GM19467 (cell line): ENCODE measurements at regions not wholly inside any gene's neighbourhood (a gene's known extent, or its start where the extent isn't known, plus 50 kb on each side); places are given as distances from the start of the nearest gene placed in this dataset.
"Not testable (repeated sequence)": the region's sequence is repeated elsewhere in the genome, so short reads cannot be mapped to it uniquely, and the experiment has no call there.

Experiments
- ATAC-seq: cut with Tn5 transposase; IDR thresholded peaks from one replicate; pipeline ENCODE4 v1.9.1; 2021; ENCODE audit warnings: mild to moderate bottlenecking, moderate library complexity; ENCODE audit not compliant: unreplicated experiment

DNA sequence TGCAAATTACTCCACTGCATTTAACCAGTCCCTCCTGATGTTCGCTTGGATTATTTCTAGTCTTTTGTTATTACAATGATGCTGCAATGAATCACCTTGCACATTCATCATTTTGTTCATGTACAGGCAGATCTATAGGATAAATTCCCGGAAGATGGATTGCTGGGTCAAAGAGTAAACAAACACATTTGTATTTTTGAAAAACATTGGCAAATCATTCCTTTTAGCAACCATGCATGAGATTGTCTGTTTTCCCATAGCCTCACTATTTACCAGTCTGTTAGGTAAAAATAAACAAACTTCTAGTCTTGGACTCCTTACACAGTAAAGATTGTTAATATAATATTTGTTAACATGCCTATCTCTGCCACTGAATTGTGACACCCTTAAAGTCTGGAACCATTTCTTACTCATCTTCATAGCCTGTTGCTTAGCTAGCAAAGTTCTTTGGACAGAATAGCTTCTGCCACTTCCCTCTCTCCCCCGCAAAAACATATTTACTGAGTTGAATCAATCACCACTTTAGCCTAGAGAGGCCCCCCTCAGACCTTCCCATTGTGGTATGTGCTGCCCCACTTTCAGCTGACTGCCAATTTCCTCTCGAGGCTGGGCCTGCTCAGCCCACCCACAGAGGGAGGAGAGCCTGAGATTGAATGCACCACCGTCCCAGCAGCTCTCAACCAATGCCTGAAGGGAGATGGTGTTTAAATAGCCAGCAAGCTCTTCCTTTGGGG, 108.4 kb upstream of the ATXN3L start:
- no peak for ATAC-seq

DNA sequence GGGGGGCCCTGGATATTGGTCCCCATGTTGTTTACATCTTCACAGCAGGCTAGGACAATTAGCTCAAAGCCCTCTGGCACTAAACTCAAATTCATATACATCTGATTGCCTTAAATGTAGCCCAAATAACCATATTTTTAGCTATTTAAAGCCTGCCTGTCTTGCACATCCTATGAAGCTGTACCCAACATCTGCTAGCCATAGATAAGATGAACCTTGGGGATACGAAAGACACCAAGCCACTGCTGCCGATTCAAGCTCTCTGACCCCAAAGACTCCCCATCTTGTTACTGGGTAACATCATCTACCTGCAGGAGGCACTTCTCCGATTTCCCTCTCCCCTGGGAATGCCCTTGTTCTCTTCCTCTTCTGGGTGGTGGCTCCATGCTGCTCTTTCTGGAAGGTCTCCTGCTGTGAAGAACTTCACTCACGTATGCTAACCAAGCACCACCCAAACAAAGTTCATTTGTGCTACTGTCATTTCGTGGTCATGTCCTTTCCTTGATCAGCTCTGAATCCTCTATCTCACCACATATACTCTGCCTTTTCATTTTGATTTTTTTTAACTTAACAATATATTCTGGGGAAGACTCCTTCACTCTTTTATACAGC, 107.7 kb upstream of the ATXN3L start:
- no peak for ATAC-seq

DNA sequence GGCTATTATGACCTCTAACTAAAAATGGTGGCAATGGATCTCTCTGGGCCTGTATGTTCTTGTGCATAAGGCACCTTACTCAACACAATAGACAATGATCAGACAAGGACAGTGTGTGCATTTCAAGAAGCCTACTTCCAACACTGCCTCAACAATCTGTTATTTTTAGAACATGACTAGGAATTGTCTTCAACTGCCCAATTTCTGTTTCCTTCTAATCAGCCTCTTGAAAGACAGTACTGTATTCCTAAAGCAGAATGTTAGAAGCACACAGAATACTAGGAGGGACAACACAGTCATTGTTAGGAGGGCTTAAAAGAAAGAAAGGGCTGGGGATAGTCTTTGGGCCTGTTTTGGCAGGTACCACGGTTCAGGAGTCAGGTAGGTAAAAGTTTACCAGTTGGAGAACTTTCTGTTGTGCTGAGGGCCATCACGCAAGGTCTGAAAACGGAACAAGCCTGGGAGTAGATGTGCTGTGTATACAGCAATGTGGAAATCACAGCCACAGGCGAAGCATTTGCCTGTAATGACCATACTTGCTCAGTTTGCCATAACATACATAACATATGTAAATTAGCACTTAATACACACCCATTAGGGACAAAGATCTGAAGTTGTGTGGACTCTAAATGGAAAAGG, 100.8 kb upstream of the ATXN3L start:
- no peak for ATAC-seq

DNA sequence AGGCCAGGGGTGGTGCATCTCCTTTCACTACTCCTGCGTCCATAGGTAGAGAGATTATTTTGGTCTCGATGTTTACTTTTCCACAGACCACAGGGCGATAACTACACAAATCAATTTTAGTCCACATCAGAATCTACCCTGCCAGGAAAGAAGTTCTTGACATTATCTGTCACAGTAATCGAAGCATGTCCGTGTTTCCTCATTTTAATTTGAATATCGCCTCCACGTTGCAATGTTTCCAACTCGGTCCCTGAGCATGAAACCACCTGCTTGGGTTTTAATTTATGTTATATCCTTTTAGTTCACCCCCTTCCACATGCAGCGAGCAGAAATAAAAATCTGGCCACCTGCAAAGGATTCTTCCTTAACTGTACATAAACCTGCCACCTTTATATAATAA, 100.1 kb upstream of the ATXN3L start:
- no peak for ATAC-seq

DNA sequence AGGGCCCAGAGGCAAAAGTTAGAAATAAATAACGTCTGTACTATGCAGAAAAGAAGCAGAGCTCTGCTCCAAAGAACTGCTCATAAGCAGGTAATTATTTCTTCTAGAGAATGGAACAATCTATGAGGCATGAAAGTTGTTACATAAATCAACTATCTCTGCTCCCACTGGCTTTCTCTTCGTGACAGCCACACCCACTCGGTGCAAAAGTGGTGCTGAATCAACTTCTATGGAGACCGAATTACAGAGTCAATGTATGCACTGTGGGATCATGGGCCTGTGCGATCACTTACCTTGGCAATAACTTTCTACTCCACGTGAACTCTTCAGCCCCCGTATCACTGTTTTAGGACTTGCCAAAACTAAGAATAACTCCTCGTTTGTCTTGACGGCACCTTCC, 99.4 kb upstream of the ATXN3L start:
- no peak for ATAC-seq

DNA sequence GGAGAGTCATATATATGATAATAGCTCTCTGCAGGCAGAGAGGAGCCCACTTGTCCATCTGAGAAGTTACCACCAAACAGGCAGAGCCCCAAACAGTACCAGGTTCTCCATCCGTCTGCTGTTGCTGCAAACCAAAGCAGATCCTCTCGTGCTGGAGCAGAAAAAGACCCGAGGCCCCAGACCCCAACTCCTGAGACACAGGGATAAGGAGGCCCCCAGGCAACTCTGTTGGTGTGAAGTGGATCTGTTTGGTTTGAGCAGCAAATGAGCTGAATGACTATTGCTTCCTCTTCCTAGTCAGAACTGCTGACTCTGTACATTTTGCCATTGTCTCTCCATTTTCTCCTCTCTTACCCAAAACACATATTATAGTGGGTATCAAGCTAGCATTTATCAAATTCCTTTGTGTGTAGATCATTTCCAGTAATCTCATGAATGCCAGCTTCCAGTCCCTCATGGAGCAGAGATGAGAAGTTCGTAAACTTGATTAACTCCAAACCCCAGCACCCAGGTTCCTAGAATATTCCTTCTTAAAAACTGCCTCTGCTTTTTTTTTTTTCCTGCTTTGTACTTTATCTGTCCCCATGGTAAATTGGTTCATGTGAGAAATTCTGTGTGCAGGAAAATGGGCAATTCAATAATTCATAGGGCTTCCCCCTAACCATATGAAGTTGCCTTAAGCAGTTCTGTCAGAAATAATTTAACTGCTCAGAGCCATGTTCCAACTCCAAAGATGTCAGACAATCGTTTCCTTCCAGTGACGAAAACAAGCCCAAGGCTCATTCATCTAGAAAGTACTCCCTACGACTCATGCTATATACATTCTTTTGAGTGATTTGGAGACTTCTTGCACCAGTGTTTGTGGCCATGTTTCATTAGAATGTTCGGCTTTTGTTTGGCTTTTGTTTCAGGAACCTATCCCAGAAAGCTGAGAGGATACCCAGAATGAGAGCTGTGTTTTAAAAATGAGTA, 98.6 kb upstream of the ATXN3L start:
- no peak for ATAC-seq

DNA sequence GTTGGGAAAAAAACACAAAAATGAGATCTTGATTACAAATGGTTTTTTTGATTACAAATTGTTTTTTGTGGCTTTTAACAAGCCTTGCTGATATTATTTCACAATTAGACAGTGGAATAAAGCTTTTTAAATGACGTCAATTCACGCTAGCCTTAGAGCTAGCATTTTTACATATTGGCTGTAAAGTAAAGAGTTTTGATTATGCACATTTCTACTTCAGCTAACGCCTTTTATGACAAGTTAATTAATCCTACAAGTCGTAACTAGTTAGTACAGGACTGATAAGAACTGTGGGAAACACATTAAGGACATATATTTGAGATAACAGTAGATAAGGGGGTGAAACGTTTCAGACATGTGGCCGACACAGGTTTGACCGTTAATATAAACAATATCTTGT, 95.7 kb upstream of the ATXN3L start:
- no peak for ATAC-seq

DNA sequence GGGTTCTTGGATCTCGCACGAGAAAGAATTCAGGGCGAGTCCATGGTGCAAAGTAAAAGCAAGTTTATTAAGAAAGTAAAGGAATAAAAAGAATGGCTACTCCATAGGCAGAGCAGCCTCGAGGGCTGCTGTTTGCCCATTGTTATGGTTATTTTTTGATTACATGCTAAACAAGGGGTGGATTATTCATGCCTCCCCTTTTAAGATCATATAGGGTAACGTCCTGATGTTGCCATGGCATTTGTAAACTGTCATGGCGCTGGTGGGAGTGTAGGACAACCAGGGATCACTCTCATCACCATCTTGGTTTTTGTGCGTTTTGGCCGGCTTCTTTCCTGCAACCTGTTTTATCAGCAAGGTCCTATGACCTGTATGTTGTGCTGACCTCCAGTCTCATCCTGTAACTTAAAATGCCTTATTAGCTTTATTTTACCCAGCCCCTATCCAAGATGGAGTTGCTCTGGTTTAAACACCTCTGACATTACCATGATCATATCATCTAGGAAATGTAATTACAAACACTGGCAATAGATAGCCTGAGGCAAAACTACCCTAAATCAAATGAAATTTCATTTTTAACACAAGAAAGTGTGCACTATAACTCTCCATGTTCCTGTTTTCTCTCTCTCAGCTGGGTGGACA, 94.3 kb upstream of the ATXN3L start:
- no peak for ATAC-seq

DNA sequence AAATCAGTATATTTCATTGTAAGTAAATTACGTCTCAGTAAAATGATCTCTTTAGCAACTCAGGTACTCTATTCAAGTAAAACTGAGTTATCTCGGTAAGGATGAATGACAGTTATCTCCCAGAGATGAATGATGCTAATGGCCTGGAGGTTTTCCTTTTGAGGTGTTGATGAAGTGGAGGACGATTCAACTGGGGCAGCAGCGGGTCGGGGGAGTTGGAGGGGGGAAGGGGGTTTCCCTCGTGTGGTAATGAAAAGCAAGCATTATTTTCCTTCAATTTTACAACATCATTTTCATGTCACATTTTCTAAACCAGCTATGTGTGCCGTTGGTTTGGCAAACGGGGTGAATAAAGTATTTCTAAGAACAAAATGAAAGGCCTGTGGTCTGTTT, 92.4 kb upstream of the ATXN3L start:
- ATAC-seq: no peak

DNA sequence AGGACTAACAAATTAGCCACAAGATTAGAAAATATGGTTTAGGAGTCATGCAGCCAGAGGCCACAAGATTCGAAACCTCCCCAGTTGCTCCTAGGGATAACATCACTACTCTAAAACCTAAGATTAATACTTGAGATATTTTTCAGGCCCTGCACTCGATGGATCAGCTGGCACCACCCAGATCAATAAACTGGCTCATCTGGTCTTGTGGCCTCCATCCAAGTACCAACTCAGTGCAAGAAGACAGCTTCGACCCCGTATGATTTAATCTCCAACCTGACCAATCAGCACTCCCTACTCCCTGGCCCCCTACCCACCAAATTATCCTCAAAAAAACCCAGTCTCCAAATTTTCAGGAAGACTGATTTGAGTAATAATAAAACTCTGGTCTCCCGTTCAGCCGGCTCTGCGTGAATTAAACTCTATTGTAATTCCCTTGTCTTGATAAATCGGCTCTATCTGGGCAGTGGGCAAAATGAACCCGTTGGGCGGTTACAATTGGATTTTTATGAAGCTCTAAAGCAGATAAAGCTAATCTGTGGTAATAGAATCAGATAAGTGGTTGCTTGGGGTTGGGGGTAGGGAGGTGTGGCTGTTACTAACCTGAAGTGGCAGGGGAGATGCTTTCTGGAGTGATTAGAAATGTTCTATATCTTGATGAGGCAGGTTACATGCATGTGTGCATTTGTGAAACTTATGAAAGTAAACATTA, 91.8 kb upstream of the ATXN3L start:
- ATAC-seq: no peak

DNA sequence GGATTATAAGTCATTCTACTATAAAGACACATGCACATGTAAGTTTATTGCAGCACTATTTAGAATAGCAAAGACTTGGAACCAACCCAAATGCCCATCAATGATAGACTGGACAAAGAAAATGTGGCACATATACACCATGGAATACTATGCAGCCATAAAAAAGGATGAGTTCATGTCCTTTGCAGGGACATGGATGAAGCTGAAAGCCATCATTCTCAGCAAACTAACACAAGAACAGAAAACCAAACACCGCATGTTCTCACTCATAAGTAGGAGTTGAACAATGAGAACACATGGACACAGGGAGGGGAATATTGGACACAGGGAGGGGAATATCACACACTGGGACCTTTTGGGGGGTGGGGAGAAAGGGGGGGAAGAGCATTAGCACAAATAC, 88.7 kb upstream of the ATXN3L start:
- not testable (repeated sequence) for ATAC-seq

DNA sequence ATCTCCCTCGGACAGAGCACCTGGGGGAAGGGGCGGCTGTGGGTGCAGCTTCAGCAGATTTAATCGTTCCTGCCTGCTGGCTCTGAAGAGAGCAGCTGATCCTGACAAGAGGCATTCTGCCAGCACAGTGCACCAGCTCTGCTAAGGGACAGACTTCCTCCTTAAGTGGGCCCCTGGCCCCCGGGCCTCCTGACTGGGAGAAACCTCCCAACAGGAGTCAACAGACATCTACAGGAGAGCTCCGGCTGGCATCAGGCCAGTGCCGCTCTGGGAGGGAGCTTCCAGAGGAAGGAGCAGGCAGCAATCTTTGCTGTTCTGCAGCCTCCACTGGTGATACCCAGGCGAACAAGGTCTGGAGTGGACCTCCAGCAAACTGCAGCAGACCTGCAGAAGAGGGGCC, 84.9 kb upstream of the ATXN3L start:
- not testable (repeated sequence) for ATAC-seq

DNA sequence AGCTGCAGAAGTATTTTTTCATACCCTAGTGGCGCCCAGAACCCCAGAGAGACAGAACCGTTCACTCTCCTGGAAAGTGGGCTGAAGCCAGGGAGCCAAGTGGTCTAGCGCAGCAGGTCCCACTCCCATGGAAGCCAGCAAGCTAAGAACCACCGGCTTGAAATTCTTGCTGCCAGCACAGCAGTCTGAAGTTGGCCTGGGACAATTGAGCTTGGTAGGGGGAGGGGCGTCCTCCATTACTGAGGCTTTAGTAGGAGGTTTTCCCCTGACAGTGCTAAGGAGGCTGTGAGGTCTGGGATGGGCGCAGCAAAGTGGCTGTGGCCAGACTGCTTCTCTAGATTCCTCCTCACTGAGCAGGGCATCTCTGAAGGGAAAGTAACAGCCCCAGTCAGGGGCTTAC, 84.5 kb upstream of the ATXN3L start:
- no peak for ATAC-seq

DNA sequence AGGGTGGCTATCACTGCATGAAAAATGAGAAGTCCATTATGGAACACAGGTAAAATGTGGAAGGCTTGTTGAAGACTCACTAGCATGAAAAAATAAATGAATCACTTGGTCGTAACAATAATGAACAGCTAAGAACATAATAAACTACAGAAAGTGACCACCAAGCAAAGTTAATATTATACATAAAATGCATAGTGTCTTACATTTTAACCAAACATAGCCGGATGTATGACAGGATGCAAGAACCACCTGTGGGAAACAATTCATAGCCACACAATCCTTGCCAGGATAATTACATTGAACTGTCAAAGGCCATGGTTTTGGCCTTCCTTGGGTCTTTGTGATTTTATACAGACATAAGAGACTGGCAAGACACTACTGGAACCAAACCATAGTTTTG, 81.9 kb upstream of the ATXN3L start:
- no peak for ATAC-seq

DNA sequence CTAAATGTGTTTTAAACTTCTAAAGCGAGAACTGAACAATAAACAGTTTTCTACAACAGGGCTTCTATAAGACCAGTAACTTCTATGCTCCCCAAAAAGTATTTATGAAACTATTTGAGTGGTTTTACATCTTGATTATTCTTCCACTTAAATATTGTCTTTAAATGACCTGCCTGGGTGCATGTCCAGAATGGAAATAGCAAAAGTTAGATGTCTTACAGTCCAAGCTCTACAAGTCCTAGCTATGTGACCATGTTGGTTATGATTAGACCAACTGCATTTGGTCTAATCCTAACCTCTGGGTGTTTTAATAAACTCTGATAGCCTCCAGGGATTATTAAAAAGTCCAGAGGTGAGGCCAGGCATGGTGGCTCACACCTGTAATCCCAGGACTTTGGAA, 79.0 kb upstream of the ATXN3L start:
- ATAC-seq: no peak

DNA sequence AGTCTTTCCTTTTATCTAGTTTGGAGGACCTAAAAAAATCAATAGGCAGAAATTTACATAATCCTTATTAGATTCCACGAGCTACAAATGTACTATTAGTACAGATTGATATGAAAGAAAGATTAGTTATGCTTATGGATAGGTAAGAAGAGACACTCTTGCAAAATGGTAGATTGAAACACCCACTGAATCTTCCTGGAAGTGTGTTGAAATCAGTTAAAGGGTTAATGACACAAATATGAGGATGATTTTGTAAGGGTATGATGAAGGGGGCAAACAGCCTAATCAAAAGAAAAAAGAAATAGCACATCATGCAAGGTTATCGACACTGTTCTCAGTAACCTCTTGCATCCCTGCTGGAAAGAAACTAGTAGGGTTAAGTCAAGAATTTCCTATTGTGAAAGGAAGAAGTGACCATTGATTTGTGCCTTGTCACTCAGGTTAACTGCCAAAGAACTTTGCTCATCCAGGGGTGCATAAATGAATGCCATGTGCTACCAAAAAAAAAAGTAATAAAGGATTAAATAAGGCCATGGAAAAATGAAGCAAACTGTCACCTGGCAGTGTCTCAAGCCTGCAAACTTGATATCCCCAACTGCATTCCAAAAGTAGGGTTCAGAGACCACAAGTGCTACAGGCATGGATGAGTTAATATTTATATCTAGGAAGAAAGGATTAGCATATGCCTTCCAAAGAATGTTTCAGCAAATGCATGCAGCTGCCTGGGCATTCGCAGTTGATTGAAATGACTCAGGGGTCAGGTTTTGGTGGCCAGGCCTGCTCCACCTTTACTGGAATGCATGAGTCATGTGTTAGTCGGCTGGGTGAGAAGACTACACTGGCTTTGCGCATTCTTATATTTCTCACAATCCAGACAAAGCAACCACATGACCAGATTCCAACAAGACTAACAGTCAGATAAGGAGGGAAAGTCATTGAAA, 78.3 kb upstream of the ATXN3L start:
- ATAC-seq: no peak

DNA sequence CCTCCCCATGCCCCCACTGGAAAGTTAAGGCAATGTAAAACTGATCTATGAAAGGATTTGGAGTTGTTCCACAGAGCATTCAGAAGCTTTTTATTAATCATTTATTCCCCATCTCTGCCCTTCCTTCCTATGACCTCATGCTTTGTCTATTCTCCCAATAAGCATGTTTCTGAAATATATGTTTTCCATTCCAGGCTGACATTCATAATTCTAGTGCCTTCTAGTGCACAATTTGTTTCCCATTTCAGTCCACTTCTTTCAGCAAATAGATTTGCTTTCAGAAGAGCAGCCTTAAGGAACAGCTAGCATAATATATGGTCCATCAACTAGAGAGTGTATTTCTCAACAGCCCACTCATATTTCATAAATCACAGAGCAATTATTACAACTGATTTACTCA, 77.1 kb upstream of the ATXN3L start:
- no peak for ATAC-seq

DNA sequence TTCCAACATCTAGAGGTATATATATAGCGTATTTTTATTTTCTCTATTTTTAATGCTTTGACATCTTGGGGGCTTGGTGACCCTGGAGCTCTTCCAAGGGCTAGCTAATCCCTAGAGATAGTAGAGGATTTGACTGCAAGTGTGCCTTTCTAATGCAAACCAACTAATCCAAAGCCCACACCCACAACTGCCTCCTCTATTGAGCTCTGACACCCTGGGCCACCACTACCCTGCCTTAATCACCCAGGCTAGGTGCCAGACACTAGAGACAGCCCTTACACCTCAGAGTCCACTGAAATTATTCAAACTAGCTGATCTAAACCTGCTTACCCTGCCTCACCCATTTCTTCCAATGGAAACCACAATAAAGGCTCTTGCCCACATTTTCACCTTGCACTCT, 69.6 kb upstream of the ATXN3L start:
- ATAC-seq: no peak
